H1 (cell line): ENCODE measurements at regions not wholly inside any gene's neighbourhood (a gene's known extent, or its start where the extent isn't known, plus 50 kb on each side); places are given as distances from the start of the nearest gene placed in this dataset.

Source experiments
- CTCF ChIP-seq, 3 experiments: IDR thresholded peaks; 1 replicate in 2 of 3; 2 replicates in 1 of 3; pipeline versions ENCODE4 v1.5.1 to v1.6.1; 2011; ENCODE audit warnings: low read length in 3 of 3, mild to moderate bottlenecking in 3 of 3, inconsistent platforms in 2 of 3, low read depth in 1 of 3, moderate library complexity in 1 of 3; ENCODE audit not compliant: insufficient read depth in 1 of 3; ENCODE audit errors: control extremely low read depth in 1 of 3
- GABPA ChIP-seq: IDR thresholded peaks from 2 replicates; pipeline ENCODE4 v1.6.1; 2011; ENCODE audit warnings: mild to moderate bottlenecking, low read length, moderate library complexity, borderline replicate concordance; ENCODE audit not compliant: insufficient read depth
- GTF2F1 ChIP-seq: IDR thresholded peaks from 2 replicates; pipeline ENCODE4 v1.6.1; 2012; ENCODE audit warnings: low read depth, low read length, improper control_type of control experiment, borderline replicate concordance

GRCh38 chr20:23227274-23227673, 123.3 kb upstream of the NXT1 start:
- TF ChIP-seq GTF2F1 (no peak), CTCF (IDR thresholded peaks at IDR 0.05; ENCODE audit: control extremely low read depth in 1 of 3, insufficient read depth in 1 of 3, low read depth in 1 of 3, low read length in 3 of 3) (no peak), GABPA (no peak)
